Gastrocnemius medialis (tissue), 4 donors: ENCODE measurements at regions not wholly inside any gene's neighbourhood (a gene's known extent, or its start where the extent isn't known, plus 50 kb on each side); places are given as distances from the start of the nearest gene placed in this dataset.

Experiments used
- POLR2A ChIP-seq, 2 donors: fragments of 450-650 bp; IDR thresholded peaks; one replicate each; pipeline ENCODE4 v1.6.1; 2017; ENCODE audit warnings: antibody characterized with exemption in 2 of 2, mild to moderate bottlenecking in 2 of 2, moderate library complexity in 2 of 2
- TF ChIP-seq, protein P1 (sequence below), 5 experiments: fragments of 450-650 bp in 3 of 5; fragments of 200-600 bp in 2 of 5; sonication (generic) in 2 of 5; IDR thresholded peaks in 4 of 5; conservative IDR thresholded peaks in 1 of 5; 1 replicate in 4 of 5; 2 replicates in 1 of 5; pipeline ENCODE4 v1.5.1; 2016 to 2019; ENCODE audit warnings: antibody characterized with exemption in 5 of 5, mild to moderate bottlenecking in 3 of 5, moderate library complexity in 3 of 5

DNA sequence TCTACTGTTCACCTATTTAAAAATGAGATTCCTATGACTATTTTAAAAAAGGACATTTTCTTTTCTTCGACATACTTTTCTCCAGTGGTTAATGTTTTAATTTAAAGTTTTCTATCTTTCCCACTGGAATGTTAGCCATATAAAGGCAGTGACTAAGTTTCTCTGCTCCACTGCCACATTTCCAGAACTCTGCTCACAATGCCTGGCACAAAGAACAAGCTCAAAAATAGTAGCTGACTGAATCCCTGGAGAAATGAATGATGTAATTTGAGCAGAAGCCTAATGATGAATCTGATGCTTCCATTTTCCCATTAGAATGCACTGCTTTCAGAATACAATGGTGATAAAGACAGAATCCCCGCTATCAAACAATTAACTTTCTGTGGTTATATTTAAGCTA, 817.8 kb downstream of the MTRR start:
- TF ChIP-seq, protein P1, sequence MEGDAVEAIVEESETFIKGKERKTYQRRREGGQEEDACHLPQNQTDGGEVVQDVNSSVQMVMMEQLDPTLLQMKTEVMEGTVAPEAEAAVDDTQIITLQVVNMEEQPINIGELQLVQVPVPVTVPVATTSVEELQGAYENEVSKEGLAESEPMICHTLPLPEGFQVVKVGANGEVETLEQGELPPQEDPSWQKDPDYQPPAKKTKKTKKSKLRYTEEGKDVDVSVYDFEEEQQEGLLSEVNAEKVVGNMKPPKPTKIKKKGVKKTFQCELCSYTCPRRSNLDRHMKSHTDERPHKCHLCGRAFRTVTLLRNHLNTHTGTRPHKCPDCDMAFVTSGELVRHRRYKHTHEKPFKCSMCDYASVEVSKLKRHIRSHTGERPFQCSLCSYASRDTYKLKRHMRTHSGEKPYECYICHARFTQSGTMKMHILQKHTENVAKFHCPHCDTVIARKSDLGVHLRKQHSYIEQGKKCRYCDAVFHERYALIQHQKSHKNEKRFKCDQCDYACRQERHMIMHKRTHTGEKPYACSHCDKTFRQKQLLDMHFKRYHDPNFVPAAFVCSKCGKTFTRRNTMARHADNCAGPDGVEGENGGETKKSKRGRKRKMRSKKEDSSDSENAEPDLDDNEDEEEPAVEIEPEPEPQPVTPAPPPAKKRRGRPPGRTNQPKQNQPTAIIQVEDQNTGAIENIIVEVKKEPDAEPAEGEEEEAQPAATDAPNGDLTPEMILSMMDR (IDR thresholded peaks at IDR 0.05 in 4 of 5, conservative IDR thresholded peaks at IDR 0.05 in 1 of 5): no peak
- TF ChIP-seq POLR2A (IDR thresholded peaks at IDR 0.05): no peak
